ENCODE measurements at regions not wholly inside any gene's neighbourhood (a gene's known extent, or its start where the extent isn't known, plus 50 kb on each side); places are given as distances from the start of the nearest gene placed in this dataset.
"Not testable (repeated sequence)": the region's sequence is repeated elsewhere in the genome, so short reads cannot be mapped to it uniquely, and the experiment has no call there.

DNA sequence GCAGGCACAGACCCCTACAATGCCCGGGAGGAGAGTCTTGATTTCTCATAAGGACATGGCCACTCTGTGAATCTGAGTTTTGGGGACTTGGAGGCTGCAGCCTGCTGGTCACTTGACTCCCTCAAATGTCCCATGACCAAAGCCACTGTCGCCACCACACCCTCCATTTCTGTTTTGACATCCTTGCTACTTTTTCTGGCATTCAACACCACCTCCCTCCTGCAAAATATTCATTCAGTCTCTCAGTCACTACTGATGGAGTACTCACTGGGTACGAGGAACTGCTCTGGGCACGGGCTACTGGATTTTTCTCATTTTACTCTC is 208.6 kb upstream of the HAAO start:
- H3K4me2 ChIP-seq (ENCODE audit: low read depth, low read length, poor library complexity, severe bottlenecking), result no peak overlapping the region
- no peak for DNase-seq
- H3K9me2 ChIP-seq (replicated peaks; ENCODE audit: insufficient read depth, low read length), result no peaks in the 10 kb centered on the region
- no peak overlapping the region for H3K9ac ChIP-seq (ENCODE audit: low read length)
- H3K79me2 ChIP-seq (ENCODE audit: low read length), result no peaks in the 10 kb centered on the region
- no peak overlapping the region for H3K4me3 ChIP-seq (ENCODE audit: low read length)
- no peaks in the 10 kb centered on the region for H3K9me3 ChIP-seq (ENCODE audit: low read length)
- H3K4me1 ChIP-seq (ENCODE audit: low read length), result no peaks in the 10 kb centered on the region
- H3K27ac ChIP-seq (ENCODE audit: low read length), result no peak overlapping the region
- no peaks in the 10 kb centered on the region for H4K20me1 ChIP-seq (ENCODE audit: insufficient read depth, low read depth, low read length)
- no peaks in the 10 kb centered on the region for H3K36me3 ChIP-seq (ENCODE audit: insufficient read depth, low read length)
- H3K27me3 ChIP-seq (ENCODE audit: low read length), result no peaks in the 10 kb centered on the region
- no peak overlapping the region for H2AFZ ChIP-seq (ENCODE audit: low read length)

DNA sequence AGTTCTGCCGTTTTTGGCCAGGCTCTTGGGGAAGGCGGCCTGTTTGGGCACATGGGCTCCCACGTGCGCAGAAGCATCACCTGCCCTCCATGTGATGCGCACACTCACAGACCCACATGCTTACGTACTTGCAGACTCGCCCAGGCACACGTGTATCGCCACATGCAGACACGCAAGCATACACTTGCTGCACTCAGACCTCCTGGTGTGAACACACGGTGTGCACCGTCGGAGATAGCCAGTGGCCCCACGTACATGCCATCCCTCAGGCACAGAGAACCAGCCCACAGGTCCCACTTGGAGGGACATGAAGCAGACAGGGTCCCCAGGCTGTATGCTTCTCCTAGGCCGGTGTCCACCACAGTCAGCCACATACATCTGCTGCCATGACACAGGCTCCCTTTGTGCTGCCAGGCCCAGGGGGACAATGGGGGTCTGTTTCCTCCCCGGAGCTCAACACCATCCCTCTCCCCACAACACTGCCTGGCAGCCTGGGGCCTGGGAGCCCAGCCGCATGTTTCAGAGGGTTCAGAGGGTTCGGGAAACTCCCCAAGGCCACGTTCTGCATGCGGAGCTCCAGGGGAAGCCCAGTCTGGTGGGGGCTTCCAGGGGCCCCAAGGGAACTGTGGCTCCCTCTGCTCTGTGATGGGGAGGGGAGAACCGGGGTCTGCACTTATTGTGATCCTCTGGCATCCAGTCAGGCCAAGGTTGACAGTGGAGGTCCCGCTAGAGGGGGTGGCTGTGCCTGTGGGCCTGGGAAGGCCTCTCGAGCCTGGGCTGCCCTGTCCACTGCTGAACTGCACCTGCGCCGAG is 208.1 kb upstream of the HAAO start:
- Histone ChIP-seq H3K9me3 (ENCODE audit: low read length) (no peaks in the 10 kb centered on the region), H2AFZ (ENCODE audit: low read length) (no peak overlapping the region), H4K20me1 (ENCODE audit: insufficient read depth, low read depth, low read length) (no peaks in the 10 kb centered on the region), H3K27ac (ENCODE audit: low read length) (no peak overlapping the region), H3K4me2 (ENCODE audit: low read depth, low read length, poor library complexity, severe bottlenecking) (no peak overlapping the region), H3K4me3 (ENCODE audit: low read length) (no peak overlapping the region), H3K79me2 (ENCODE audit: low read length) (no peaks in the 10 kb centered on the region), H3K9me2 (replicated peaks; ENCODE audit: insufficient read depth, low read length) (no peaks in the 10 kb centered on the region), H3K36me3 (ENCODE audit: insufficient read depth, low read length) (no peaks in the 10 kb centered on the region), H3K9ac (ENCODE audit: low read length) (no peak overlapping the region), H3K4me1 (ENCODE audit: low read length) (no peaks in the 10 kb centered on the region), H3K27me3 (ENCODE audit: low read length) (no peaks in the 10 kb centered on the region)
- no peak for DNase-seq

DNA sequence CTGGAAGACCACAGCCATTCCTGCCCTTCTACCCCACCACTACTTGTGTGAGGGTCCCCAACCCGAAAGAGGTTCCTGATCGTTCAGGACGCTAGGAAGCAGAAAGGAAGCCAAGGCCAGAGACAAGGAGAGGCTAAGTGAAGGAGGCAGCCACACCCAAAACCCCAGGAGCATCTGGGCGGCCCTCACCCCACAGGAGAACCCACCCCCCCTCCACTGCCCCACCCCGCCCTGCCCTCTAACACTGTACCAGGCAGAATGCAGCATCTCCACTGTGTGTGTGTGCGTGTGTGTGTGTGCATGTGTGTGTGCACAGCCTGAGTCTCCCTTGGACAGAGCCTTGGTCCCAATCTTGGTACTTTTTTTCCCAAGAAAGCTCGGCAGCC is 207.5 kb upstream of the HAAO start:
- H3K27me3 ChIP-seq (ENCODE audit: low read length), result no peaks in the 10 kb centered on the region
- no peak overlapping the region for H3K4me2 ChIP-seq (ENCODE audit: low read depth, low read length, poor library complexity, severe bottlenecking)
- no peak overlapping the region for H3K27ac ChIP-seq (ENCODE audit: low read length)
- H3K79me2 ChIP-seq (ENCODE audit: low read length), result no peaks in the 10 kb centered on the region
- no peaks in the 10 kb centered on the region for H3K36me3 ChIP-seq (ENCODE audit: insufficient read depth, low read length)
- no peaks in the 10 kb centered on the region for H4K20me1 ChIP-seq (ENCODE audit: insufficient read depth, low read depth, low read length)
- H3K4me1 ChIP-seq (ENCODE audit: low read length), result no peaks in the 10 kb centered on the region
- no peak overlapping the region for H2AFZ ChIP-seq (ENCODE audit: low read length)
- H3K4me3 ChIP-seq (ENCODE audit: low read length), result no peak overlapping the region
- H3K9me3 ChIP-seq (ENCODE audit: low read length), result no peaks in the 10 kb centered on the region
- H3K9me2 ChIP-seq (replicated peaks; ENCODE audit: insufficient read depth, low read length), result no peaks in the 10 kb centered on the region
- DNase-seq, result no peak
- H3K9ac ChIP-seq (ENCODE audit: low read length), result no peak overlapping the region

DNA sequence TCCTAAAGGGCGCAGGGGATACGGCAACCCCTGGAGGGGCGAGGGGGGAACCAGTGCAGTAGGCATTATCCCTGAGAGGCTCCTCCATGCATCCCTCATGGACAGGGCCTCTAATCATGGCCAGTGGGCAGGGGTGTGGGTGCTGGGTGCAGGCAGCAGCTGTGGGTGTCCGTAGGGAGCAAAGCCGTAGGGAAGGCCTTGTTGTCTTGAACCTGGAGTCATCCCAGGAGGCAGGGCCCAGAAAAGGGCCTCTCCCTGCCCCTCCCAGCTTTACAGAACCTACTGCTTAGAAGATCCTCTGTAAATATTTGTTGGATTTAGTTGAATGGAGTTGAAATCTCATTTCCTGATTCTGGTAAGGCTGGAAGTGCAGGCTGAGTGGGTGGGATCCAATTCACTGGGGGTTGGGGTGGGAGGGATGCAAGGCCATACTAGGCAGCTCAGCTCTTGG is 207.0 kb upstream of the HAAO start:
- Histone ChIP-seq H2AFZ (ENCODE audit: low read length) (no peak overlapping the region), H3K4me2 (ENCODE audit: low read depth, low read length, poor library complexity, severe bottlenecking) (no peak overlapping the region), H4K20me1 (ENCODE audit: insufficient read depth, low read depth, low read length) (no peaks in the 10 kb centered on the region), H3K9me2 (replicated peaks; ENCODE audit: insufficient read depth, low read length) (no peaks in the 10 kb centered on the region), H3K27me3 (ENCODE audit: low read length) (no peaks in the 10 kb centered on the region), H3K27ac (ENCODE audit: low read length) (no peak overlapping the region), H3K79me2 (ENCODE audit: low read length) (no peaks in the 10 kb centered on the region), H3K9me3 (ENCODE audit: low read length) (no peaks in the 10 kb centered on the region), H3K9ac (ENCODE audit: low read length) (no peak overlapping the region), H3K4me3 (ENCODE audit: low read length) (no peak overlapping the region), H3K4me1 (ENCODE audit: low read length) (no peaks in the 10 kb centered on the region), H3K36me3 (ENCODE audit: insufficient read depth, low read length) (no peaks in the 10 kb centered on the region)
- DNase-seq, result no peak

DNA sequence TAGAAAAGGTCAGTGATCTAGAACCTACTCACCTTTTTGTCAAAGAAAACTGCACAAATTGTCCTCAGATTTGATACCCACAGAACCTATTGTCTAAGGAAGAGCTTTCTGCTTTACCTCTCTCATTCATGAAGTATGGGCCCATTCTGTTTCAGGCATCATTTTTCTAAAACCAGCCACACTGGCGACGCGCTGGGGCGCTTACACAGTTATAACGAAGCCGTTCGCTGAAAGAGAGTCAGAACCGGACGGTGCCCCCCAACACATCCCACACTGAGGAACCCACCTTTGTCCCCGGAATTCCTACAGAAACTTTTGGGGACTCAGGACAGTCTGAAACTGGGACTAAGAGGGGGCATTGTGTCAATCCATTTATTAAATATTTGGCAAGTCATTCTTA is 206.3 kb upstream of the HAAO start:
- Histone ChIP-seq H3K79me2 (ENCODE audit: low read length) (no peaks in the 10 kb centered on the region), H4K20me1 (ENCODE audit: insufficient read depth, low read depth, low read length) (no peaks in the 10 kb centered on the region)

DNA sequence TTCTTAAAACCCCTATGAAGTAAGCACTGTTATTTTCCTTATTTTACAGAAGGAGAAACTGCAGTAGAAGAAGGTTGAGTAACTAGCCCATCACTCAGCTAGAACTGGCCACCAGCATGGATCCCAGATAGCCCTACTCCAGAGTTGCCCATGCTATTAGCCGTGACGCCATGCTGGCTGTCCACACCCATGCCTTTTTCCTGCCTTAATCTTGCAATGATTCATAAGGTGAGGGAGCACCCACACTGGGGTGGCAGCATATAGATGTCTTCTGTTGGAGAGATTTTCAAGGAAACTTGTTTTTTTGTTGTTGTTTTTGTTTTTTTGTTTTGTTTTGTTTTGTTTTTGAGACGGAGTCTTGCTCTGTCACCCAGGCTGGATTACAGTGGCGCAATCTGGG is 204.1 kb upstream of the HAAO start:
- Histone ChIP-seq H3K79me2 (ENCODE audit: low read length) (no peaks in the 10 kb centered on the region), H3K4me2 (ENCODE audit: low read depth, low read length, poor library complexity, severe bottlenecking) (no peak overlapping the region), H3K9me2 (replicated peaks; ENCODE audit: insufficient read depth, low read length) (no peaks in the 10 kb centered on the region), H2AFZ (ENCODE audit: low read length) (no peak overlapping the region), H3K9ac (ENCODE audit: low read length) (no peak overlapping the region), H3K27ac (ENCODE audit: low read length) (no peak overlapping the region), H3K4me3 (ENCODE audit: low read length) (no peak overlapping the region), H4K20me1 (ENCODE audit: insufficient read depth, low read depth, low read length) (no peaks in the 10 kb centered on the region), H3K4me1 (ENCODE audit: low read length) (no peaks in the 10 kb centered on the region), H3K27me3 (ENCODE audit: low read length) (no peaks in the 10 kb centered on the region), H3K9me3 (ENCODE audit: low read length) (no peaks in the 10 kb centered on the region), H3K36me3 (ENCODE audit: insufficient read depth, low read length) (no peaks in the 10 kb centered on the region)
- DNase-seq, result no peak

More for the DNA sequence above, 206.3 kb upstream of the HAAO start:
- Histone ChIP-seq H3K9me3 (ENCODE audit: low read length) (no peaks in the 10 kb centered on the region), H3K27ac (ENCODE audit: low read length) (no peak overlapping the region), H3K4me1 (ENCODE audit: low read length) (no peaks in the 10 kb centered on the region), H3K27me3 (ENCODE audit: low read length) (no peaks in the 10 kb centered on the region), H3K4me2 (ENCODE audit: low read depth, low read length, poor library complexity, severe bottlenecking) (no peak overlapping the region), H3K9ac (ENCODE audit: low read length) (no peak overlapping the region), H2AFZ (ENCODE audit: low read length) (no peak overlapping the region), H3K9me2 (replicated peaks; ENCODE audit: insufficient read depth, low read length) (no peaks in the 10 kb centered on the region), H3K4me3 (ENCODE audit: low read length) (no peak overlapping the region), H3K36me3 (ENCODE audit: insufficient read depth, low read length) (no peaks in the 10 kb centered on the region)
- DNase-seq, result no peak

DNA sequence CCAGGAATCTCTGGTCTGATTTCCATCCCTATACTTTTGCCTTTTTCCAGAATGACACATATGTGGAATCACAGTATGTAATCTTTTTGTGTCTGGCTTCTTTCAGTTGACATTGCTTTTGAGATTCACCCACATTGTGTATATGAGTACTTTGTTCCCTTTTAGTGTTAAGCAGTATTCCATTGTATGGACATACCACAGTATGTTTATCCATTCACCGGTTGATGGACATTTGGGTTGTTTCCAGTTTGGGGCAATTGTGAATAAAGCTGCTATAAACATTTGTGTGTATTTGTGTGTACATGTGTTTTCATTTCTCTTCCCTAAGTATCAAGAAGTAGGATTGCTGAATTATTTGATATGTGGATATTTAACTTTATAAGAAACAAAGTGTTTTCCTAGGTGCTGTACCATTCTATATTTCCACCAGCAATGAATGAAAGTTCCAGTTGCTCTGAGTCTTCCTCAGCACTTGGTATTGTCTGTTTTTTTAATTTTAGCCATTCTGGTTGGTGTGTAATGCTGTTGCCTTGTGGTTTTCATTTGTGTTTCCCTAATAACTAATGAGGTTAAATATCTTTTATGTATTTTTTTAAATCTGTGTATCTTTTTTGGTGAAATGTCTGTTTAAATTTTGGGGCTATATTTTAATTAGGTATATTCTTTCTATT is 203.5 kb upstream of the HAAO start:
- no peaks in the 10 kb centered on the region for H4K20me1 ChIP-seq (ENCODE audit: insufficient read depth, low read depth, low read length)
- H3K4me2 ChIP-seq (ENCODE audit: low read depth, low read length, poor library complexity, severe bottlenecking), result no peak overlapping the region
- H3K4me1 ChIP-seq (ENCODE audit: low read length), result no peaks in the 10 kb centered on the region
- H3K36me3 ChIP-seq (ENCODE audit: insufficient read depth, low read length), result no peaks in the 10 kb centered on the region
- H3K4me3 ChIP-seq (ENCODE audit: low read length), result no peak overlapping the region
- no peak for DNase-seq
- no peak overlapping the region for H3K9ac ChIP-seq (ENCODE audit: low read length)
- no peaks in the 10 kb centered on the region for H3K9me3 ChIP-seq (ENCODE audit: low read length)
- H3K9me2 ChIP-seq (replicated peaks; ENCODE audit: insufficient read depth, low read length), result no peaks in the 10 kb centered on the region
- no peak overlapping the region for H3K27ac ChIP-seq (ENCODE audit: low read length)
- no peaks in the 10 kb centered on the region for H3K79me2 ChIP-seq (ENCODE audit: low read length)
- no peak overlapping the region for H2AFZ ChIP-seq (ENCODE audit: low read length)
- H3K27me3 ChIP-seq (ENCODE audit: low read length), result no peaks in the 10 kb centered on the region

DNA sequence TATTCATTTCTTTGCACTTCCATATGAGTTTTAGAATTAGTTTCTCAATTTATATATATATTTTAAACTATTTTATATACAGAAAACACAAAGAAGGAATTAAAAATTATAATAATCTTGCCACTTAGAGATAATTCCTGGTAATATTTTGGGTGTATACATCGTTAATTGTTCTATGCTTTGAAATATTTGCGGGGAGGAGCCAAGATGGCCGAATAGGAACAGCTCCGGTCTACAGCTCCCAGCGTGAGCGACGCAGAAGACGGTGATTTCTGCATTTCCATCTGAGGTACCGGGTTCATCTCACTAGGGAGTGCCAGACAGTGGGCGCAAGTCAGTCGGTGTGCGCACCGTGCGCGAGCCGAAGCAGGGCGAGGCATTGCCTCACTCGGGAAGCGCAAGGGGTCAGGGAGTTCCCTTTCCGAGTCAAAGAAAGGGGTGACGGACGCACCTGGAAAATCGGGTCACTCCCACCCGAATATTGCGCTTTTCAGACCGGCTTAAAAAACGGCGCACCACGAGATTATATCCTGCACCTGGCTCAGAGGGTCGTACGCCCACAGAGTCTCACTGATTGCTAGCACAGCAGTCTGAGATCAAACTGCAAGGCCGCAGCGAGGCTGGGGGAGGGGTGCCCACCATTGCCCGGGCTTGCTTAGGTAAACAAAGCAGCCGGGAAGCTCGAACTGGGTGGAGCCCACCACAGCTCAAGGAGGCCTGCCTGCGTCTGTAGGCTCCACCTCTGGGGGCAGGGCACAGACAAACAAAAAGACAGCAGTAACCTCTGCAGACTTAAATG is 197.1 kb upstream of the HAAO start:
- H3K4me2 ChIP-seq (ENCODE audit: low read depth, low read length, poor library complexity, severe bottlenecking); H3K9ac ChIP-seq (ENCODE audit: low read length): not testable (repeated sequence)

More for the DNA sequence above, 197.1 kb upstream of the HAAO start:
- not testable (repeated sequence) for H3K36me3 ChIP-seq (ENCODE audit: insufficient read depth, low read length); H3K79me2 ChIP-seq (ENCODE audit: low read length); H3K4me3 ChIP-seq (ENCODE audit: low read length); H3K27ac ChIP-seq (ENCODE audit: low read length); H3K4me1 ChIP-seq (ENCODE audit: low read length); H4K20me1 ChIP-seq (ENCODE audit: insufficient read depth, low read depth, low read length); H2AFZ ChIP-seq (ENCODE audit: low read length); H3K27me3 ChIP-seq (ENCODE audit: low read length); H3K9me2 ChIP-seq (replicated peaks; ENCODE audit: insufficient read depth, low read length); DNase-seq; H3K9me3 ChIP-seq (ENCODE audit: low read length)
